ENCODE measurements at regions not wholly inside any gene's neighbourhood (a gene's known extent, or its start where the extent isn't known, plus 50 kb on each side); places are given as distances from the start of the nearest gene placed in this dataset.
"Not testable (repeated sequence)": the region's sequence is repeated elsewhere in the genome, so short reads cannot be mapped to it uniquely, and the experiment has no call there.

GRCh38 chr6:47424436-47424836 is 53.2 kb upstream of the CD2AP start:
- SMC1A ChIA-PET (ENCODE audit: uncharacterized antibody, unreplicated experiment) = interaction anchor here (1.1 to 1.4 kb wide), 2 partner anchors 10 to 41 kb away, joined by 3 read pairs; no protein-coding TSS in a partner anchor
- FAIRE-seq (no peak), DNase-seq (ENCODE audit: low read depth, low spot score) (no peak), ATAC-seq (no peak)
- RAD21 ChIA-PET (ENCODE audit: unreplicated experiment) = no interaction called here
- CTCF ChIA-PET = no interaction called here
- Histone ChIP-seq H3K27me3 (replicated peaks in 1 of 2; ENCODE audit: control insufficient read depth in 2 of 2, insufficient read depth in 2 of 2, low read length in 1 of 2) (no peaks in the 10 kb centered on the region), H3K4me1 (ENCODE audit: control insufficient read depth, insufficient read depth, low read length) (no peaks in the 10 kb centered on the region), H3K9me3 (replicated peaks; ENCODE audit: control insufficient read depth, insufficient read depth, low read length) (peaks cover 5% of the 10 kb centered on the region), H3K9ac (ENCODE audit: control insufficient read depth, insufficient read depth, low read length) (no peak overlapping the region), H3K79me2 (ENCODE audit: control insufficient read depth, insufficient read depth, low read length) (no peaks in the 10 kb centered on the region), H4K20me1 (ENCODE audit: control insufficient read depth, insufficient read depth) (no peaks in the 10 kb centered on the region), H3K4me3 (no peak overlapping the region), H3K36me3 (ENCODE audit: control insufficient read depth in 2 of 2, insufficient read depth in 2 of 2, low read length in 1 of 2) (no peaks in the 10 kb centered on the region), H3K27ac (ENCODE audit: control insufficient read depth, insufficient read depth) (no peak overlapping the region), H3K4me2 (ENCODE audit: control insufficient read depth, insufficient read depth) (no peak overlapping the region), H2AFZ (ENCODE audit: control insufficient read depth, low read depth, low read length) (no peak overlapping the region)
- POLR2A ChIA-PET = no interaction called here
- no TSS peak for BruUV-seq (replicated peaks)
- intact Hi-C loops (cut with micrococcal nuclease; ENCODE audit: unreplicated experiment) (no loop called here), in situ Hi-C loops (cut with MboI) (no loop called here)
- 58% methylated on average over 3 of the region's 4 CpGs for WGBS (ENCODE audit: insufficient coverage, insufficient replicate concordance, low lambda C conversion rate, missing lambda C conversion rate)
- TF ChIP-seq TARDBP (IDR thresholded peaks at IDR 0.05; ENCODE audit: borderline replicate concordance) (no peak), BCL11A (IDR thresholded peaks at IDR 0.05; ENCODE audit: low read depth, low read length) (no peak), ZNF384 (IDR thresholded peaks at IDR 0.05; ENCODE audit: borderline replicate concordance, low read depth, low read length) (no peak), IKZF1 (conservative IDR thresholded peaks at IDR 0.05) (no peak), CEBPB (IDR thresholded peaks at IDR 0.05; ENCODE audit: borderline replicate concordance in 1 of 2, low read depth in 2 of 2, low read length in 2 of 2) (no peak), CHD2 (IDR thresholded peaks at IDR 0.05; ENCODE audit: borderline replicate concordance, low read depth, low read length) (no peak), BACH1 (IDR thresholded peaks at IDR 0.05; ENCODE audit: borderline replicate concordance) (no peak), RAD51 (IDR thresholded peaks at IDR 0.05) (no peak), RELB (IDR thresholded peaks at IDR 0.05; ENCODE audit: low read depth) (no peak), ELK1 (IDR thresholded peaks at IDR 0.05; ENCODE audit: low read depth, low read length) (no peak), CBX3 (IDR thresholded peaks at IDR 0.05; ENCODE audit: borderline replicate concordance, low read depth) (no peak)

- WGBS (ENCODE audit: insufficient coverage, insufficient replicate concordance, low lambda C conversion rate, missing lambda C conversion rate) = 61% methylated on average over 3 of the region's 3 CpGs
- in situ Hi-C loops (cut with MboI); POLR2A ChIA-PET; H3K4me3 ChIP-seq; H3K36me3 ChIP-seq (ENCODE audit: control insufficient read depth in 2 of 2, insufficient read depth in 2 of 2, low read length in 1 of 2); H3K27me3 ChIP-seq (replicated peaks in 1 of 2; ENCODE audit: control insufficient read depth in 2 of 2, insufficient read depth in 2 of 2, low read length in 1 of 2); H2AFZ ChIP-seq (ENCODE audit: control insufficient read depth, low read depth, low read length); intact Hi-C loops (cut with micrococcal nuclease; ENCODE audit: unreplicated experiment); H3K9ac ChIP-seq (ENCODE audit: control insufficient read depth, insufficient read depth, low read length); H3K4me2 ChIP-seq (ENCODE audit: control insufficient read depth, insufficient read depth); FAIRE-seq; H3K79me2 ChIP-seq (ENCODE audit: control insufficient read depth, insufficient read depth, low read length); BruUV-seq (replicated peaks); H3K9me3 ChIP-seq (replicated peaks; ENCODE audit: control insufficient read depth, insufficient read depth, low read length); DNase-seq (ENCODE audit: low read depth, low spot score); H3K27ac ChIP-seq (ENCODE audit: control insufficient read depth, insufficient read depth); H3K4me1 ChIP-seq (ENCODE audit: control insufficient read depth, insufficient read depth, low read length); H4K20me1 ChIP-seq (ENCODE audit: control insufficient read depth, insufficient read depth); ATAC-seq; RAD21 ChIA-PET (ENCODE audit: unreplicated experiment): not testable (repeated sequence)
- ChIA-PET SMC1A (ENCODE audit: uncharacterized antibody, unreplicated experiment) (interaction anchor here (1.4 kb wide), 1 partner anchor 39 kb away, joined by 3 read pairs; no protein-coding TSS in a partner anchor), CTCF (interaction anchor here (1.1 kb wide), 1 partner anchor 206 kb away, joined by 3 read pairs; no protein-coding TSS in a partner anchor)
Measured at GRCh38 chr6:47425724-47426123, 51.9 kb upstream of the CD2AP start.
